ENCODE measurements at regions not wholly inside any gene's neighbourhood (a gene's known extent, or its start where the extent isn't known, plus 50 kb on each side); places are given as distances from the start of the nearest gene placed in this dataset.

- no peak for TF ChIP-seq CTCF (IDR thresholded peaks at IDR 0.05; ENCODE audit: unreplicated experiment)
- H3K27ac Mint-ChIP-seq, result no peak overlapping the region
- no peak overlapping the region for H3K4me3 Mint-ChIP-seq
- DNase-seq (ENCODE audit: low spot score in 2 of 2, unreplicated experiment in 2 of 2), result no peak
- H3K27me3 Mint-ChIP-seq (ENCODE audit: low read depth), result no peaks in the 10 kb centered on the region
- no peaks in the 10 kb centered on the region for H3K9me3 Mint-ChIP-seq
- H3K36me3 Mint-ChIP-seq, result no peaks in the 10 kb centered on the region
- H3K4me1 Mint-ChIP-seq, result peaks cover 9% of the 10 kb centered on the region
Observed at GRCh38 chr9:88319936-88320747, 68.1 kb upstream of the SPIN1 start.

- Mint-ChIP-seq H3K4me1 (peaks cover 30% of the 10 kb centered on the region), H3K9me3 (no peaks in the 10 kb centered on the region), H3K27ac (peak overlapping the region; percentile 98), H3K36me3 (no peaks in the 10 kb centered on the region), H3K27me3 (ENCODE audit: low read depth) (no peaks in the 10 kb centered on the region), H3K4me3 (no peak overlapping the region)
- TF ChIP-seq CTCF (IDR thresholded peaks at IDR 0.05; ENCODE audit: unreplicated experiment), result no peak
- no peak for DNase-seq (ENCODE audit: low spot score in 2 of 2, unreplicated experiment in 2 of 2)
Observed at GRCh38 chr9:88313364-88314220, 74.7 kb upstream of the SPIN1 start.

GRCh38 chr9:88312517-88313103 is 75.6 kb upstream of the SPIN1 start:
- peak overlapping the region; percentile 81 for H3K27ac Mint-ChIP-seq
- DNase-seq (ENCODE audit: low spot score in 2 of 2, unreplicated experiment in 2 of 2), result no peak
- H3K27me3 Mint-ChIP-seq (ENCODE audit: low read depth), result no peaks in the 10 kb centered on the region
- no peaks in the 10 kb centered on the region for H3K36me3 Mint-ChIP-seq
- no peaks in the 10 kb centered on the region for H3K9me3 Mint-ChIP-seq
- H3K4me1 Mint-ChIP-seq, result peaks cover 29% of the 10 kb centered on the region
- no peak for TF ChIP-seq CTCF (IDR thresholded peaks at IDR 0.05; ENCODE audit: unreplicated experiment)
- H3K4me3 Mint-ChIP-seq, result no peak overlapping the region

- H3K27me3 Mint-ChIP-seq (ENCODE audit: low read depth), result no peaks in the 10 kb centered on the region
- H3K4me1 Mint-ChIP-seq, result peaks cover 29% of the 10 kb centered on the region
- H3K27ac Mint-ChIP-seq, result peak overlapping the region; percentile 81
- no peak for TF ChIP-seq CTCF (IDR thresholded peaks at IDR 0.05; ENCODE audit: unreplicated experiment)
- H3K9me3 Mint-ChIP-seq, result no peaks in the 10 kb centered on the region
- no peaks in the 10 kb centered on the region for H3K36me3 Mint-ChIP-seq
- no peak overlapping the region for H3K4me3 Mint-ChIP-seq
- no peak for DNase-seq (ENCODE audit: low spot score in 2 of 2, unreplicated experiment in 2 of 2)
Observed at GRCh38 chr9:88312045-88312444, 76.2 kb upstream of the SPIN1 start.

- Mint-ChIP-seq H3K9me3 (no peaks in the 10 kb centered on the region), H3K36me3 (no peaks in the 10 kb centered on the region), H3K27me3 (ENCODE audit: low read depth) (no peaks in the 10 kb centered on the region), H3K4me1 (peaks cover 29% of the 10 kb centered on the region), H3K4me3 (no peak overlapping the region), H3K27ac (no peak overlapping the region)
- no peak for TF ChIP-seq CTCF (IDR thresholded peaks at IDR 0.05; ENCODE audit: unreplicated experiment)
- no peak for DNase-seq (ENCODE audit: low spot score in 2 of 2, unreplicated experiment in 2 of 2)
Observed at GRCh38 chr9:88310310-88310980, 77.8 kb upstream of the SPIN1 start.
